SK-N-SH (cell line): ENCODE measurements at regions not wholly inside any gene's neighbourhood (a gene's known extent, or its start where the extent isn't known, plus 50 kb on each side); places are given as distances from the start of the nearest gene placed in this dataset.

ENCODE experiments used
- CTCF ChIA-PET: fragments of 300-600, 350-600 bp; formaldehyde crosslinking; extraction: SDS; loops from one replicate; lab custom pipeline; 2021; lab: Yijun Ruan, JAX
- POLR2A ChIA-PET: fragments of 350-600 bp; sonication (Branson Sonifier 250); formaldehyde crosslinking; extraction: SDS; loops from one replicate; lab custom pipeline; 2020; ENCODE audit warnings: antibody characterized with exemption, inconsistent platforms; lab: Yijun Ruan, JAX
- DNase-seq: peaks from one replicate; pipeline ENCODE4 v3.0.0; 2012
- H2AFZ ChIP-seq: fragments of 200-600 bp; sonication (generic); 2 replicates; pipeline ENCODE4 v1.8.1; 2016; ENCODE audit warnings: antibody characterized with exemption, mild to moderate bottlenecking, low read depth
- H3F3A ChIP-seq: fragments of 200-600 bp; sonication (generic); replicated peaks from 2 replicates; pipeline ENCODE3; 2016; ENCODE audit warnings: antibody characterized with exemption, mild to moderate bottlenecking; ENCODE audit not compliant: insufficient read depth
- H3K27ac ChIP-seq, 2 experiments: fragments of 200-500 bp in 1 of 2; fragments of 200-600 bp in 1 of 2; sonication (Bioruptor generic) in 1 of 2; sonication (generic), shearing (Covaris generic) in 1 of 2; 2 replicates each; pipeline versions ENCODE4 v1.5.1 to v1.6.1; 2014 to 2016; ENCODE audit warnings: low read depth in 2 of 2, inconsistent platforms in 1 of 2, low read length in 1 of 2, mild to moderate bottlenecking in 1 of 2, mixed read lengths in 1 of 2
- H3K27me3 ChIP-seq: fragments of 200-600 bp; sonication (generic), shearing (Covaris generic); 2 replicates; pipeline ENCODE4 v1.6.1; 2016; ENCODE audit warnings: mixed run types; ENCODE audit not compliant: insufficient read depth
- H3K36me3 ChIP-seq, 2 experiments: fragments of 200-500 bp in 1 of 2; fragments of 200-600 bp in 1 of 2; sonication (Bioruptor generic) in 1 of 2; sonication (generic) in 1 of 2; replicated peaks in 1 of 2; 2 replicates each; pipeline versions ENCODE3 to v1.5.1; 2014 to 2016; ENCODE audit warnings: low read length in 1 of 2, mild to moderate bottlenecking in 1 of 2; ENCODE audit not compliant: insufficient read depth in 2 of 2, control insufficient read depth in 1 of 2
- H3K4me1 ChIP-seq, 2 experiments: fragments of 200-500 bp in 1 of 2; fragments of 200-600 bp in 1 of 2; sonication (Bioruptor generic) in 1 of 2; sonication (generic), shearing (Covaris generic) in 1 of 2; 2 replicates each; pipeline versions ENCODE4 v1.5.1 to v1.6.1; 2014 to 2016; ENCODE audit warnings: low read depth in 1 of 2, low read length in 1 of 2, mixed run types in 1 of 2; ENCODE audit not compliant: insufficient read depth in 2 of 2, control insufficient read depth in 1 of 2
- H3K4me2 ChIP-seq: fragments of 200-600 bp; sonication (generic), shearing (Covaris generic); 2 replicates; pipeline ENCODE4 v1.6.1; 2017; ENCODE audit warnings: mixed run types
- H3K4me3 ChIP-seq, 2 experiments: fragments of 200-500 bp in 1 of 2; fragments of 200-600 bp in 1 of 2; sonication (Bioruptor generic) in 1 of 2; sonication (generic), shearing (Covaris generic) in 1 of 2; 2 replicates each; pipeline versions ENCODE4 v1.5.1 to v1.8.1; 2014 to 2016; ENCODE audit warnings: low read depth in 2 of 2, inconsistent platforms in 1 of 2, low read length in 1 of 2, mild to moderate bottlenecking in 1 of 2, mixed read lengths in 1 of 2, moderate library complexity in 1 of 2
- H3K79me2 ChIP-seq: fragments of 200-600 bp; sonication (generic); 2 replicates; pipeline ENCODE4 v1.8.1; 2017; ENCODE audit warnings: mild to moderate bottlenecking; ENCODE audit not compliant: insufficient read depth
- H3K9ac ChIP-seq: fragments of 200-600 bp; sonication (generic); 2 replicates; pipeline ENCODE4 v1.6.1; 2017; ENCODE audit warnings: mixed run types
- H3K9me2 ChIP-seq: fragments of 200-600 bp; sonication (generic); 2 replicates; pipeline ENCODE4 v1.6.1; 2017; ENCODE audit warnings: mixed run types
- H3K9me3 ChIP-seq: fragments of 200-600 bp; sonication (generic); 2 replicates; pipeline ENCODE4 v1.6.1; 2017; ENCODE audit warnings: mixed run types, mild to moderate bottlenecking, moderate library complexity
- H4K20me1 ChIP-seq: fragments of 200-600 bp; sonication (generic); 2 replicates; pipeline ENCODE4 v1.6.1; 2017; ENCODE audit warnings: mild to moderate bottlenecking, mixed run types; ENCODE audit not compliant: insufficient read depth
- CHD2 ChIP-seq: fragments of 150-350 bp; IDR thresholded peaks from 2 replicates; pipeline ENCODE4 v1.6.1; 2018; ENCODE audit warnings: low read length; ENCODE audit not compliant: partially characterized antibody
- CTCF ChIP-seq: fragments of 200-600 bp; sonication (generic); IDR thresholded peaks from 2 replicates; pipeline ENCODE4 v1.6.1; 2017; ENCODE audit warnings: antibody characterized with exemption, mild to moderate bottlenecking, moderate library complexity
- FOXJ3 ChIP-seq: sonication (generic); formaldehyde crosslinking; IDR thresholded peaks from 2 replicates; pipeline ENCODE4 v1.5.1; 2020; ENCODE audit warnings: mild to moderate bottlenecking, missing genetic modification reagents
- IRF3 ChIP-seq: fragments of 150-350 bp; IDR thresholded peaks from 2 replicates; pipeline ENCODE4 v1.6.1; 2016; ENCODE audit warnings: mild to moderate bottlenecking, low read depth, low read length
- JUND ChIP-seq: IDR thresholded peaks from 2 replicates; pipeline ENCODE4 v1.4.0; 2012
- NFIC ChIP-seq: IDR thresholded peaks from 2 replicates; pipeline ENCODE4 v1.4.0; 2012; ENCODE audit warnings: borderline replicate concordance
- NRF1 ChIP-seq: IDR thresholded peaks from 2 replicates; pipeline ENCODE4 v1.6.1; 2012; ENCODE audit warnings: low read depth, mild to moderate bottlenecking, low read length
- PBX3 ChIP-seq: IDR thresholded peaks from 2 replicates; pipeline ENCODE4; 2012
- POLR2AphosphoS5 ChIP-seq: IDR thresholded peaks from 2 replicates; pipeline ENCODE4 v1.6.1; 2012; ENCODE audit warnings: low read depth, low read length
- RFX5 ChIP-seq: IDR thresholded peaks from 2 replicates; pipeline ENCODE4 v1.6.1; 2012; ENCODE audit warnings: mild to moderate bottlenecking, improper control_type of control experiment, low read length
- RXRA ChIP-seq: IDR thresholded peaks from 2 replicates; pipeline ENCODE4 v1.4.0; 2012; ENCODE audit warnings: low read depth, mild to moderate bottlenecking, borderline replicate concordance
- TAF1 ChIP-seq: IDR thresholded peaks from 2 replicates; pipeline ENCODE4 v1.6.1; 2012; ENCODE audit warnings: low read depth, mild to moderate bottlenecking, low read length, moderate library complexity, borderline replicate concordance
- TCF12 ChIP-seq: IDR thresholded peaks from 2 replicates; pipeline ENCODE4 v1.4.0; 2012
- TEAD4 ChIP-seq: IDR thresholded peaks from 2 replicates; pipeline ENCODE4 v1.4.0; 2012; ENCODE audit warnings: mild to moderate bottlenecking, borderline replicate concordance; ENCODE audit not compliant: insufficient read depth
- USF1 ChIP-seq: IDR thresholded peaks from 2 replicates; pipeline ENCODE4 v1.4.0; 2012; ENCODE audit warnings: low read depth, borderline replicate concordance
- USF2 ChIP-seq: fragments of 150-350 bp; IDR thresholded peaks from 2 replicates; pipeline ENCODE4 v1.6.1; 2017; ENCODE audit warnings: antibody characterized with exemption, low read length, low read depth, borderline replicate concordance
- YY1 ChIP-seq: IDR thresholded peaks from 2 replicates; pipeline ENCODE4 v1.4.0; 2012; ENCODE audit warnings: low read depth, mild to moderate bottlenecking
- ZBTB33 ChIP-seq: IDR thresholded peaks from 2 replicates; pipeline ENCODE4 v1.4.0; 2012; ENCODE audit warnings: low read depth, borderline replicate concordance

GRCh38 chr4:31383767-31384166, 663.6 kb downstream of the PCDH7 start (continued):
- no peak for TF ChIP-seq CTCF
- TF ChIP-seq USF1, result no peak
- no peak for TF ChIP-seq ZBTB33
- no peak for TF ChIP-seq PBX3
- TF ChIP-seq IRF3, result no peak

- Histone ChIP-seq H3K4me1 (no peaks in the 10 kb centered on the region), H4K20me1 (no peaks in the 10 kb centered on the region), H3K27ac (no peak overlapping the region), H3K27me3 (no peaks in the 10 kb centered on the region), H3K4me2 (no peak overlapping the region), H2AFZ (no peak overlapping the region), H3K9ac (no peak overlapping the region), H3K79me2 (no peaks in the 10 kb centered on the region), H3F3A (no peaks in the 10 kb centered on the region), H3K4me3 (no peak overlapping the region), H3K36me3 (no peaks in the 10 kb centered on the region), H3K9me3 (no peaks in the 10 kb centered on the region), H3K9me2 (no peaks in the 10 kb centered on the region)
- DNase-seq, result no peak
- ChIA-PET CTCF (no interaction called here), POLR2A (no interaction called here)
- no peak for TF ChIP-seq YY1
- no peak for TF ChIP-seq RFX5
These were observed 670.7 kb downstream of the PCDH7 start for GRCh38 chr4:31390849-31391248.

- ChIA-PET CTCF (no interaction called here), POLR2A (no interaction called here)
- Histone ChIP-seq H3K9me2 (no peaks in the 10 kb centered on the region), H3F3A (no peaks in the 10 kb centered on the region), H3K79me2 (no peaks in the 10 kb centered on the region), H3K9me3 (no peaks in the 10 kb centered on the region), H2AFZ (no peak overlapping the region), H3K4me1 (no peaks in the 10 kb centered on the region), H3K27ac (no peak overlapping the region), H3K27me3 (no peaks in the 10 kb centered on the region), H4K20me1 (no peaks in the 10 kb centered on the region), H3K4me2 (no peak overlapping the region), H3K36me3 (no peaks in the 10 kb centered on the region), H3K4me3 (no peak overlapping the region), H3K9ac (no peak overlapping the region)
- no peak for DNase-seq
- no peak for TF ChIP-seq USF2
- TF ChIP-seq TEAD4, result no peak
- no peak for TF ChIP-seq NRF1
- TF ChIP-seq TAF1, result no peak
- TF ChIP-seq NFIC, result no peak
- no peak for TF ChIP-seq CHD2
- TF ChIP-seq POLR2AphosphoS5, result no peak
- TF ChIP-seq JUND, result no peak
- TF ChIP-seq FOXJ3, result no peak
- TF ChIP-seq RXRA, result no peak
- no peak for TF ChIP-seq PBX3
- no peak for TF ChIP-seq TCF12
These were observed 671.8 kb downstream of the PCDH7 start for GRCh38 chr4:31391976-31392375.
